ENCODE measurements at regions not wholly inside any gene's neighbourhood (a gene's known extent, or its start where the extent isn't known, plus 50 kb on each side); places are given as distances from the start of the nearest gene placed in this dataset.

DNA sequence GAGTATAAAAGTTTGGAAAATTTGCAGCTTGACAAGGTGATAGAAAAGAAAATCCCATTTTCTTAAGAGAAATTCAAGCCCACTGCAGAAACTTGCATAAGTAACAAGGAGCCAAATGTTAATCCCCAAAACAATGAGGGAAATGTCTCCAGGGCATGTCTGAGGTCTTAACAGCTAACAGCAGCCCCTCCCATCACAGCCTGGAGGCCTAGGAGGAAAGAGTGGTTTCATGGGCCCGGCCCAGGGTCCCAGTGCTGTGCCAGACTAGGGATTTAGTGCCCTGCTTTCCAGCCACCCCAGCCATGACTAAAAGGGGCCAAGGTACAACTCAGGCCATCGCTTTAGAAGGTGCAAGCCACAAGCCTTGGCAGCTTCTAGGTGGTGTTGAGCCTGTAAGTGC lies 123.7 kb upstream of the TRPC6 start:
- H3K36me3 ChIP-seq (ENCODE audit: control insufficient read depth, insufficient read depth, low read length), result no peaks in the 10 kb centered on the region
- POLR2A ChIA-PET, result no interaction called here
- CTCF ChIA-PET (ENCODE audit: low intra/inter-chr PET ratio), result no interaction called here
- no peak overlapping the region for H3K4me2 ChIP-seq (ENCODE audit: insufficient read depth, low read length)
- ATAC-seq, result no peak
- H3K4me3 ChIP-seq, result no peak overlapping the region
- 0% methylated on average over 2 of the region's 2 CpGs for WGBS (ENCODE audit: insufficient coverage, low coverage, missing lambda C conversion rate)
- no peak overlapping the region for H2AFZ ChIP-seq (ENCODE audit: low read depth, low read length)
- H3K79me2 ChIP-seq (ENCODE audit: control insufficient read depth, insufficient read depth, low read length), result no peaks in the 10 kb centered on the region
- intact Hi-C loops (cut with micrococcal nuclease) (no loop called here), in situ Hi-C loops (cut with MboI) (no loop called here)
- no peak overlapping the region for H3K27ac ChIP-seq (ENCODE audit: extremely low read depth, low read depth, low read length)
- no TSS peak for BruUV-seq (replicated peaks)
- no peaks in the 10 kb centered on the region for H3K27me3 ChIP-seq (ENCODE audit: control insufficient read depth in 2 of 2, insufficient read depth in 2 of 2, low read length in 2 of 2)
- H4K20me1 ChIP-seq (replicated peaks; ENCODE audit: control insufficient read depth, insufficient read depth, low read length), result no peaks in the 10 kb centered on the region
- TF ChIP-seq BACH1 (tag; IDR thresholded peaks at IDR 0.05) (no peak), MYC (IDR thresholded peaks at IDR 0.05; ENCODE audit: low read depth, low read length) (no peak), MYC (CRISPR knock-in tag; IDR thresholded peaks at IDR 0.05; ENCODE audit: borderline replicate concordance, low read depth) (no peak), NCOA6 (IDR thresholded peaks at IDR 0.05) (no peak), ZNF121 (CRISPR knock-in tag; conservative IDR thresholded peaks at IDR 0.05) (no peak), BCL6 (CRISPR knock-in tag; IDR thresholded peaks at IDR 0.05) (no peak), TCFL5 (CRISPR knock-in tag; conservative IDR thresholded peaks at IDR 0.05) (no peak), RBM34 (IDR thresholded peaks at IDR 0.05; ENCODE audit: borderline replicate concordance, insufficient read depth, low read length) (no peak), NR4A1 (CRISPR knock-in tag; IDR thresholded peaks at IDR 0.05) (no peak), NR4A1 (tag; IDR thresholded peaks at IDR 0.05) (no peak), FOXK2 (conservative IDR thresholded peaks at IDR 0.05 in 1 of 2, IDR thresholded peaks at IDR 0.05 in 1 of 2; ENCODE audit: low read depth in 2 of 2) (no peak), RBM22 (IDR thresholded peaks at IDR 0.05; ENCODE audit: low read depth, low read length, poor library complexity, severe bottlenecking) (no peak), MTF1 (CRISPR knock-in tag; IDR thresholded peaks at IDR 0.05; ENCODE audit: borderline replicate concordance) (no peak), ZNF263 (CRISPR knock-in tag; IDR thresholded peaks at IDR 0.05; ENCODE audit: borderline replicate concordance) (no peak), NR1H2 (CRISPR knock-in tag; IDR thresholded peaks at IDR 0.05) (no peak), BDP1 (IDR thresholded peaks at IDR 0.05; ENCODE audit: insufficient read depth, insufficient read length) (no peak), GATAD2B (IDR thresholded peaks at IDR 0.05; ENCODE audit: borderline replicate concordance) (no peak), CHD1 (IDR thresholded peaks at IDR 0.05; ENCODE audit: low read length) (no peak)
- TF ChIP-seq, protein P1, sequence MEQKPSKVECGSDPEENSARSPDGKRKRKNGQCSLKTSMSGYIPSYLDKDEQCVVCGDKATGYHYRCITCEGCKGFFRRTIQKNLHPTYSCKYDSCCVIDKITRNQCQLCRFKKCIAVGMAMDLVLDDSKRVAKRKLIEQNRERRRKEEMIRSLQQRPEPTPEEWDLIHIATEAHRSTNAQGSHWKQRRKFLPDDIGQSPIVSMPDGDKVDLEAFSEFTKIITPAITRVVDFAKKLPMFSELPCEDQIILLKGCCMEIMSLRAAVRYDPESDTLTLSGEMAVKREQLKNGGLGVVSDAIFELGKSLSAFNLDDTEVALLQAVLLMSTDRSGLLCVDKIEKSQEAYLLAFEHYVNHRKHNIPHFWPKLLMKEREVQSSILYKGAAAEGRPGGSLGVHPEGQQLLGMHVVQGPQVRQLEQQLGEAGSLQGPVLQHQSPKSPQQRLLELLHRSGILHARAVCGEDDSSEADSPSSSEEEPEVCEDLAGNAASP (IDR thresholded peaks at IDR 0.05), result no peak
- TF ChIP-seq, protein P2, sequence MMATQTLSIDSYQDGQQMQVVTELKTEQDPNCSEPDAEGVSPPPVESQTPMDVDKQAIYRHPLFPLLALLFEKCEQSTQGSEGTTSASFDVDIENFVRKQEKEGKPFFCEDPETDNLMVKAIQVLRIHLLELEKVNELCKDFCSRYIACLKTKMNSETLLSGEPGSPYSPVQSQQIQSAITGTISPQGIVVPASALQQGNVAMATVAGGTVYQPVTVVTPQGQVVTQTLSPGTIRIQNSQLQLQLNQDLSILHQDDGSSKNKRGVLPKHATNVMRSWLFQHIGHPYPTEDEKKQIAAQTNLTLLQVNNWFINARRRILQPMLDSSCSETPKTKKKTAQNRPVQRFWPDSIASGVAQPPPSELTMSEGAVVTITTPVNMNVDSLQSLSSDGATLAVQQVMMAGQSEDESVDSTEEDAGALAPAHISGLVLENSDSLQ (IDR thresholded peaks at IDR 0.05), result no peak
- H3K9me3 ChIP-seq (replicated peaks; ENCODE audit: control insufficient read depth, insufficient read depth, low read depth, low read length), result 0 out of 2 replicates have a peak, but pooled peaks cover 2% of the 10 kb centered on the region
- H3K9me1 ChIP-seq (ENCODE audit: control insufficient read depth, insufficient read depth, low read length), result no peaks in the 10 kb centered on the region
- no peak overlapping the region for H3K9ac ChIP-seq (ENCODE audit: insufficient read depth in 1 of 2, low read depth in 2 of 2, low read length in 2 of 2)
- H3K4me1 ChIP-seq (replicated peaks in 1 of 2; ENCODE audit: control insufficient read depth in 2 of 2, insufficient read depth in 2 of 2, low read length in 2 of 2), result no peaks in the 10 kb centered on the region
- no peak for DNase-seq (ENCODE audit: extremely low read depth in 1 of 4, low spot score in 3 of 4)
- no peak for FAIRE-seq

Measured in K562 (cell line).